Activated naive CD8-positive, alpha-beta T cell (primary cell): ENCODE measurements at regions not wholly inside any gene's neighbourhood (a gene's known extent, or its start where the extent isn't known, plus 50 kb on each side); places are given as distances from the start of the nearest gene placed in this dataset.
"Not testable (repeated sequence)": the region's sequence is repeated elsewhere in the genome, so short reads cannot be mapped to it uniquely, and the experiment has no call there.

Experiments
- H3K27ac Mint-ChIP-seq: one replicate; pipeline ENCODE4 v1.8.0; 2021; ENCODE audit warnings: mixed read lengths
- H3K27me3 Mint-ChIP-seq: one replicate; pipeline ENCODE4 v1.8.0; 2021; ENCODE audit warnings: mixed read lengths
- H3K36me3 Mint-ChIP-seq: one replicate; pipeline ENCODE4 v1.8.0; 2021; ENCODE audit warnings: mixed read lengths
- H3K4me1 Mint-ChIP-seq: one replicate; pipeline ENCODE4 v1.8.0; 2021; ENCODE audit warnings: low read depth, mixed read lengths
- H3K4me3 Mint-ChIP-seq: one replicate; pipeline ENCODE4 v1.8.0; 2021; ENCODE audit warnings: mild to moderate bottlenecking, mixed read lengths
- H3K9me3 Mint-ChIP-seq: one replicate; pipeline ENCODE4 v1.8.0; 2021; ENCODE audit warnings: low read depth, mixed read lengths

- no peak overlapping the region for H3K27ac Mint-ChIP-seq
- H3K27me3 Mint-ChIP-seq, result peaks cover 2% of the 10 kb centered on the region
- no peaks in the 10 kb centered on the region for H3K4me1 Mint-ChIP-seq
- no peak overlapping the region for H3K4me3 Mint-ChIP-seq
- no peaks in the 10 kb centered on the region for H3K9me3 Mint-ChIP-seq
- no peaks in the 10 kb centered on the region for H3K36me3 Mint-ChIP-seq
Measured at GRCh38 chr19:31882709-31883108, 462.7 kb upstream of the ZNF507 start.

GRCh38 chr19:31883296-31883990, 462.0 kb upstream of the ZNF507 start:
- H3K4me3 Mint-ChIP-seq, result no peak overlapping the region
- peaks cover 2% of the 10 kb centered on the region for H3K27me3 Mint-ChIP-seq
- H3K36me3 Mint-ChIP-seq, result no peaks in the 10 kb centered on the region
- no peak overlapping the region for H3K27ac Mint-ChIP-seq
- no peaks in the 10 kb centered on the region for H3K9me3 Mint-ChIP-seq
- H3K4me1 Mint-ChIP-seq, result no peaks in the 10 kb centered on the region

GRCh38 chr19:31885280-31885853, 460.0 kb upstream of the ZNF507 start:
- Mint-ChIP-seq H3K27ac (no peak overlapping the region), H3K27me3 (no peaks in the 10 kb centered on the region), H3K4me3 (no peak overlapping the region), H3K36me3 (no peaks in the 10 kb centered on the region), H3K4me1 (no peaks in the 10 kb centered on the region), H3K9me3 (no peaks in the 10 kb centered on the region)

- no peak overlapping the region for H3K4me3 Mint-ChIP-seq
- no peaks in the 10 kb centered on the region for H3K4me1 Mint-ChIP-seq
- H3K36me3 Mint-ChIP-seq, result no peaks in the 10 kb centered on the region
- H3K27me3 Mint-ChIP-seq, result no peaks in the 10 kb centered on the region
- H3K27ac Mint-ChIP-seq, result no peak overlapping the region
- H3K9me3 Mint-ChIP-seq, result peaks cover 10% of the 10 kb centered on the region
Measured at GRCh38 chr19:31890230-31890629, 455.2 kb upstream of the ZNF507 start.

- H3K4me3 Mint-ChIP-seq, result no peak overlapping the region
- H3K9me3 Mint-ChIP-seq, result peaks cover 10% of the 10 kb centered on the region
- H3K27me3 Mint-ChIP-seq, result no peaks in the 10 kb centered on the region
- no peak overlapping the region for H3K27ac Mint-ChIP-seq
- no peaks in the 10 kb centered on the region for H3K36me3 Mint-ChIP-seq
- H3K4me1 Mint-ChIP-seq, result no peaks in the 10 kb centered on the region
Measured at GRCh38 chr19:31892060-31892459, 453.4 kb upstream of the ZNF507 start.

- not testable (repeated sequence) for H3K4me3 Mint-ChIP-seq, H3K4me1 Mint-ChIP-seq, H3K27ac Mint-ChIP-seq, H3K27me3 Mint-ChIP-seq, H3K36me3 Mint-ChIP-seq
- peaks cover 10% of the 10 kb centered on the region for H3K9me3 Mint-ChIP-seq
Measured at GRCh38 chr19:31893491-31893890, 451.9 kb upstream of the ZNF507 start.

GRCh38 chr19:31894451-31894850, 451.0 kb upstream of the ZNF507 start:
- no peak overlapping the region for H3K27ac Mint-ChIP-seq
- no peaks in the 10 kb centered on the region for H3K36me3 Mint-ChIP-seq
- H3K4me1 Mint-ChIP-seq, result no peaks in the 10 kb centered on the region
- no peaks in the 10 kb centered on the region for H3K27me3 Mint-ChIP-seq
- no peak overlapping the region for H3K4me3 Mint-ChIP-seq
- H3K9me3 Mint-ChIP-seq, result peaks cover 10% of the 10 kb centered on the region

GRCh38 chr19:31897292-31897691, 448.1 kb upstream of the ZNF507 start:
- no peaks in the 10 kb centered on the region for H3K4me1 Mint-ChIP-seq
- H3K4me3 Mint-ChIP-seq, result no peak overlapping the region
- H3K36me3 Mint-ChIP-seq, result no peaks in the 10 kb centered on the region
- peaks cover 4% of the 10 kb centered on the region for H3K9me3 Mint-ChIP-seq
- no peaks in the 10 kb centered on the region for H3K27me3 Mint-ChIP-seq
- H3K27ac Mint-ChIP-seq, result no peak overlapping the region

GRCh38 chr19:31900991-31901390, 444.4 kb upstream of the ZNF507 start:
- no peak overlapping the region for H3K27ac Mint-ChIP-seq
- no peaks in the 10 kb centered on the region for H3K9me3 Mint-ChIP-seq
- no peaks in the 10 kb centered on the region for H3K36me3 Mint-ChIP-seq
- H3K4me3 Mint-ChIP-seq, result no peak overlapping the region
- no peaks in the 10 kb centered on the region for H3K4me1 Mint-ChIP-seq
- no peaks in the 10 kb centered on the region for H3K27me3 Mint-ChIP-seq

- Mint-ChIP-seq H3K27me3 (no peaks in the 10 kb centered on the region), H3K36me3 (no peaks in the 10 kb centered on the region), H3K27ac (no peak overlapping the region), H3K4me1 (no peaks in the 10 kb centered on the region), H3K9me3 (no peaks in the 10 kb centered on the region), H3K4me3 (no peak overlapping the region)
Measured at GRCh38 chr19:31902821-31903220, 442.6 kb upstream of the ZNF507 start.

- Mint-ChIP-seq H3K27me3 (no peaks in the 10 kb centered on the region), H3K36me3 (no peaks in the 10 kb centered on the region), H3K27ac (no peak overlapping the region), H3K4me1 (no peaks in the 10 kb centered on the region), H3K4me3 (no peak overlapping the region), H3K9me3 (no peaks in the 10 kb centered on the region)
Measured at GRCh38 chr19:31903979-31904378, 441.4 kb upstream of the ZNF507 start.

GRCh38 chr19:31906111-31906871, 439.1 kb upstream of the ZNF507 start:
- H3K27ac Mint-ChIP-seq, result no peak overlapping the region
- no peak overlapping the region for H3K4me3 Mint-ChIP-seq
- no peaks in the 10 kb centered on the region for H3K36me3 Mint-ChIP-seq
- no peaks in the 10 kb centered on the region for H3K9me3 Mint-ChIP-seq
- H3K4me1 Mint-ChIP-seq, result no peaks in the 10 kb centered on the region
- no peaks in the 10 kb centered on the region for H3K27me3 Mint-ChIP-seq

GRCh38 chr19:31907661-31908060, 437.7 kb upstream of the ZNF507 start:
- Mint-ChIP-seq H3K4me1 (no peaks in the 10 kb centered on the region), H3K27me3 (no peaks in the 10 kb centered on the region), H3K36me3 (no peaks in the 10 kb centered on the region), H3K9me3 (no peaks in the 10 kb centered on the region), H3K27ac (no peak overlapping the region), H3K4me3 (no peak overlapping the region)

- Mint-ChIP-seq H3K4me3 (no peak overlapping the region), H3K4me1 (no peaks in the 10 kb centered on the region), H3K27me3 (no peaks in the 10 kb centered on the region), H3K9me3 (no peaks in the 10 kb centered on the region), H3K27ac (no peak overlapping the region), H3K36me3 (no peaks in the 10 kb centered on the region)
Measured at GRCh38 chr19:31908080-31908479, 437.3 kb upstream of the ZNF507 start.

GRCh38 chr19:31908496-31909225, 436.7 kb upstream of the ZNF507 start:
- Mint-ChIP-seq H3K9me3 (no peaks in the 10 kb centered on the region), H3K4me3 (no peak overlapping the region), H3K4me1 (no peaks in the 10 kb centered on the region), H3K27ac (no peak overlapping the region), H3K27me3 (no peaks in the 10 kb centered on the region), H3K36me3 (no peaks in the 10 kb centered on the region)
